ENCODE measurements at regions not wholly inside any gene's neighbourhood (a gene's known extent, or its start where the extent isn't known, plus 50 kb on each side); places are given as distances from the start of the nearest gene placed in this dataset.
"Not testable (repeated sequence)": the region's sequence is repeated elsewhere in the genome, so short reads cannot be mapped to it uniquely, and the experiment has no call there.

DNA sequence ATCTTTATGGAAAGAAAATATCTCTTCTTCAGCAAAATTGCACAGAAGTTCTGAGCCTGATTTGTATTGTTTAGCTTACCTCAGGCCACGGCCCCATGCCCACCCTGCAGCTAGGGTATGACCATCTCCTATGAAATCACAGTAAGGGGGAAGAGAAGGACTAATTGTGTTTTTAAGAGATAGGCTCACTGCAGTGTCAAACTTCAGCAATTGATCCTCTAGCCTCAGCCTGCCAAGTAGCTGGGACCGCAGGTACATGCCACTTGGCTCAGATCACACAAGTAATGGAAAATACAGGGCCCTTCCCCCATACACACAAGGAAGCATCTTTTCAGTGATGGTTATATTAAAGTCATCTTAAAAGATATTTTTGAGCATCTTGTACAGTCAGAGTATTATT is 60.0 kb downstream of the DMAC1 start:
- no peak for DNase-seq (ENCODE audit: low read depth in 2 of 2)

DNA sequence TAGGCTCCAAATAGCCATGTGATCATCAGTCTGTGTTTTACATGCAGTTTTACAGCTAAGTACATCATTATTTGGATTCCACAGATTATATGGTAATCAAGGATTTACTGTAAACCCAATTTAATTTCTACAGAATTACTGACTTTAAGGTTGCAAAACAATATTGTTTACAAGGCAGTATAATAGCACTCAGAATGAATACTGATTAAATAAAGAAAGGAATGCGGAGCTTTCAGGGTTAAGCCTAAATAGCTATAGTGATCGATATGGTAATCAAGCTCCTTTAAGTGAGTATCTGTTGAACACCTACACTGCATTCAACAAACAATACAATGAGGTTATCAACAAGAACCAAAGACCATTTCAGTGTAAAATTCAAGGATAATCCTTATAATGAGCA is 64.3 kb downstream of the DMAC1 start:
- DNase-seq (ENCODE audit: low read depth in 2 of 2): no peak

DNA sequence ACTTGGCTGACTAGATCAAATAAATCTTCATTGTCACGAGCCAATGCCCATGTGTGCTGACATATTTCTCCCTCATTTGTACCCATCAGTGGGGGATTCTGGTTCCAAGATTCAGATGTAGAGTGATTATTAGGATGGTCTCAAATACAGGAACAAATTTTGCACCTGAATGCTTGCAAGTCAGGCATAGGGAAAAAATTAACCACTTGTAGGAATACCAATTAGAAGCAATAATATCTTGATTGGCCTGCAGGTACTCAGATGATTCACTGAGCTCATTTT is 69.5 kb downstream of the DMAC1 start:
- no peak for DNase-seq (ENCODE audit: low read depth in 2 of 2)

DNA sequence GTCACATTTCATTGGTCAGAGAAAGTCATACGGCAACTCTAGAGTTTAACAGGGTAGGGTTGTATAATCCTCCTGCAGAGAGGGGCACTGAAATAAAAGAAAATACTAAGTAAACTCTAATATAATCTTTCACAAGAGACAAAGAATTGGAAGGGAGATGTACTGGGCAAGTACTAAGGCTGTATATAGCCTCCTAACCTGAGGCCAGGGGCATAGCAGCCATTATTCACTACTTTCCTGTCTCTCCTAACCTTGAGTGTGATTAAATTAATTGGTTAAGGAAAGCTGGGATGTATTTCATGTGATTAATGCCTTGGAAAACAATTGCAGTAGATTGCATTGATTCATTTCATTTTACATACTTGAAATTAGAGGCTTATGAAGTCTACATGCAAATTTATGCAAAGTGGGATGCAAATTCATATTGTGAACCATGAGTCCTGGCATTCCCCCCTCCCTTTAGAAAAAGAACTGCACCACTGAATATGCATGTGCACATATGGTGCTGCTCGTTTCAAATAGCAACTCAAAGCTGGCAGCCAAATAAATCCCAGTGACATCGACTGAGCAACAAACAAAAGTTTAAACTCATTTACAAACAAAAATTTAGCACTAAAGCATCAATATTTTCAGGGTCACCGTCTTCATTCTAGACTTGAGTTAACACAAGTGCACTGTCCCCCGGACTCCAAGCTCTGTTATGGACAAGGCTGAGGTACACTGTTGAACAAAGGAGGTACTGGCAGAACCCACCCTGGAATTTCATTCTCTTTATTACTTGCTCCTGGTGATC is 70.0 kb downstream of the DMAC1 start:
- DNase-seq (ENCODE audit: low read depth in 2 of 2): no peak

DNA sequence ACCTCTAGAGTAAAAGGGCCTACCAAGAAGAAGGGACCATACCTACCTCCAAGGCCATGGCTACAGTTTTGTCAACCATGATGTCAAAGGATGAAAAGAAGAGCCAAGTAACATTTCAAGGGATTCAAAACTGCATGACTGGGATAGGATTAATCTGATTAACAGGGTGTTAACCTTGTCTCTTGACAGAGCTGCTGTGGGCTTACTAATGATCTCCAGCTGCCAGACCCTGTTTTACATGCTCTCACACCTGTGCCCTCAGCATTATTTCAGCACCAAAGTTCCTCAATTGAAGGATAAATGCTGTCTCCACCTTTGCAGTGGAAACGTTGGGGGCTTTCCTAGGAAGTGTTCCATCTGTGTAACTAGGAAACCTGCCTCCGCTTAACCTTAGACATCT is 78.3 kb downstream of the DMAC1 start:
- no peak for DNase-seq (ENCODE audit: low read depth in 2 of 2)

DNA sequence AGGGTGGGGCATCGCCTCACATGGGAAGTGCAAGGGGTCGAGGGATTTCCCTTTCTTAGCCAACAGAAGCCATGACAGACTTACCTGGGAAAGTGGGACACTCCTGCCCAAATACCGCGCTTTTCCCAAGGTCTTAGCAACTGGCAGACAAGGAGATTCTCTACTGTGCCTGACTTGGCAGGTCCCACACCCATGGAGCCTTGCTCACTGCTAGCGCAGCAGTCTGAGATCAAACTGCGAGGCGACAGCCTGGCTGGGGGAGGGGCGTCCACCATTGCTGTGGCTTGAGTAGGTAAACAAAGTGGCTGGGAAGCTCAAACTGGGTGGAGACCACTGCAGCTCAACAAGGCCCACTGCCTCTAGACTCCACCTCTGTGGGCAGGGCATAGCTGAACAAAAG is 86.5 kb downstream of the DMAC1 start:
- DNase-seq (ENCODE audit: low read depth in 2 of 2): not testable (repeated sequence)

DNA sequence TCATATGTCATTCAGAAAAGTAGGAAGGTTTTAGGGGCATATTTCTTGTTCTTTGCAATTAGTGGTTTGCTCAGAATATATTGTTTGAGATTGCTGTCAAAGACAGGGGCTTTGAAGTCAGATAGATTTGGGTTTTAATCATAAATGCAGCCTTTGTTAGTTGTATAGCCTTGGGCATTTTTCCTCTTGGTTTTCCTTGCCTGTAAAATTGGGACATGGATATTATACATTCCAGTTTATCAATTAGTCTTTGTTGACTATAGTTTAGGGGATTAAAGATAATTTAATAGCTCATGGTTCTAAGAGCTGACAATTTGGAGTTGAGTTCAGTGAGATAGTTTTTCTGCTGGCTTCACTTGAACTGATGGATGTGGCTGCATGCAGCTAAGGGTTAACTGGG is 88.9 kb downstream of the DMAC1 start:
- DNase-seq (ENCODE audit: low read depth in 2 of 2): no peak

DNA sequence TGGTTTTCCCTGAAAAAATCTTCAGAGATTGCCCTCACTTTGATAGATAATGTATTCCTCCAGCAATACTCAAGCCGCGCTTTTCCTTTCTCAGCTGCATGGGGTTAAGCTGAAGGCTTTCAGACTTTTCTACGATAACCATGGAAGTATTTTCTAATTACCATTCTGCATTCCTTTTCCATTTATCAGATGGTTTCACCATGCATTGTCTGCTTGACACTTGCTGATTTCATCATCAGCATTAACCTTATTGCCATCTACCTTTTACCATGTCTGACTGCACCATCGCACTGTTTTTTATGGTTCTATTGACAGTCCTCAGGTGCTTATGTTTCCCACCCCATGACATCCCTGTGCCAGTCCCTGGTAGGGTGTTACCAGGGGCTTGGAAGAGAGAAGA is 91.6 kb downstream of the DMAC1 start:
- DNase-seq (ENCODE audit: low read depth in 2 of 2): peak in 1 of 2 experiments; percentile 1

DNA sequence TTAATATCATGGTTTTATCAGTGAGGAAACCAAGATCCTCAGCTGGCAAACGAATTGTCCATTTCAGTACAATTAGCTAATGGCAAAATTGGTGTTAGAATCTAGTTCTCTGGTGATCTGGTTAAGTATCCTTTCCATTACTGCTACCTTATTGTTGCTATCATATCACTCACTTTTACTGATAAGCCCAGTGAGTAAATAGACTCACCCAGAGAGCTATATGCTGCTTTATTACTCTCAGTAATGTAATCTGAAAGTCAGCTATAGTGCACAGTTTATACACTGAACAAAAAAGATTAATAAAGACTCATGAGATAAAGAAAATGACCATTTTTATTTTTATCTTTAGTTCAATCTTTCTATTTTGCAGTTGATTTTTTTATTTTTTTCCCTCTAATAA is 95.0 kb downstream of the DMAC1 start:
- no peak for DNase-seq (ENCODE audit: low read depth in 2 of 2)

DNA sequence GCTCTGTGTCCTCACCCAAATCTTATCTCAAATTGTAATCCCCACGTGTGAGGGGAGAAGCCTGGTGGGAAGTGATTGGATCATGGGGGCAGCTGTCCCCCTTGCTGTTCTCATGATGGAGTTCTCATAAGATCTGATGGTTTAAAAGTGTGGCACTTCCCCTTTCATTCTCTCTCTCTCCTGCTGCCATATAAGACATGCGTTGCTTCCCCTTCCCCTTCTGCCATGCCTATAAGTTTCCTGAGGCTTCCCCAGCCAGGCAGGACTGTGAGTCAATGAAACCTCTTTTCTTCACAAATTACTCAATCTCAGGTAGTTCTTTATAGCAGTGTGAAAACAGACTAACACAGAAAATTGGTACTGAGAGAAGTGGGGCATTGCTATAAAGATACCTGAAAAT is 107.7 kb downstream of the DMAC1 start:
- no peak for DNase-seq (ENCODE audit: low read depth in 2 of 2)

DNA sequence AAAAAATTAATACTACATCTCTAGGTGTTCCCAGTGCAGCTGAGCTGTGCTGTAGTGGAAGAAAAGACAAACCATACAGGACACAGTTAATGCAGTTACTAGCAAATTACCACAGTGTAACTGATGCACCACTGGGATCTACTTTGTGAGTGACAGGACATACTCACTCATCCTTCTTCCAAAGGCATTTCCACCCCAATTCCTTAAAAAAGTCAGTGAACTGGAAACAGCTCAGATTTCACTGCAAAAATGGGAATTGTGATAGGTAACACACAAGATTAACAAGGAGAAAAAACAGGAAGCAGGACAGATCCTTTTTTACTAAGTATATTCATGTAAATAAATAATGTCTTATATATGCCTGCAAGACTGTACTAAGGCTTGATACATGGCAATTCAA is 109.6 kb downstream of the DMAC1 start:
- no peak for DNase-seq (ENCODE audit: low read depth in 2 of 2)

DNA sequence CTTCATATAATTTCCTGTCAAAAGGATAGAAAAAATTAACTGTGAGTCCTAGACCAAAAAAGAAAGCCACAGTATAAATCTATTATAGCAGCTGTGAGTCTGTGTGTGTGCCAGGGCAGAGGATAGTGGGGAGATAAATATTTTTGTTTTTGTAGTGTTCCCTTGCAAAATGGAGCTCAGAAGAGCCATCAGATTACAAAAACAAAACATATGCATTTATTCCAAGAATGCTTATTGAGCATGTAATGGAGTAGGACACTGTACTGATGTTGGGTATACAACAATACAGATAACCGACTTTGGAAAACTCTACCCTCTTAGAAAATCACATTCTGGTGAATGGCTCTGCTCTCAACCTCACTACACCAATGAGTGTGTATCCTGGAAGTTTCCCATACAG is 111.0 kb downstream of the DMAC1 start:
- no peak for DNase-seq (ENCODE audit: low read depth in 2 of 2)

DNA sequence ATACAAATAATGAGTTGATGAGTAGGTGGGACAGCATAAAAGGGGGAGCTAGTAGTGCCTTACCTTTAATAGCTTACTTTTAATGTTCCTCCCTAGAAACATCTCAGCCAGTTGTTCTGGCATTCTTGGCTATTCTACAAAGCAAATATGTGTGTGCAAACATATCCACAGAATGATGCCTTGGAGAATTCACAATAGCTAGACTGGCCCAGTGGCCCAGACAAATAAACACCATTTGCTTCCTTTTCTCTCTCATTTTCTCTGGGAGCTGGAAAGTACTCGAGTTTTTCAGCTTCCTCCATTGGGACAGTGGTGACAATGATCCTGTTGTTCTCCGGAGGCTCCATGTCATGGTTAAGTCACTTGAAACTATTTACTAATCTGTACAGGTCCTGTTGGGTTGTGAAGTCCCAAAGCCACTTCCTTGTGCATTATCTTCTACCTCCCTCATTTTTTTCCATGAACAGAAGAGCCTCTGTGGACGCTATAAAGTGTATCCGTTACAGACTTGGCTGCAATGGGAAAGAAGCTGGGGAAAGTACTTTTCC is 122.9 kb downstream of the DMAC1 start:
- no peak for DNase-seq (ENCODE audit: low read depth in 2 of 2)

DNA sequence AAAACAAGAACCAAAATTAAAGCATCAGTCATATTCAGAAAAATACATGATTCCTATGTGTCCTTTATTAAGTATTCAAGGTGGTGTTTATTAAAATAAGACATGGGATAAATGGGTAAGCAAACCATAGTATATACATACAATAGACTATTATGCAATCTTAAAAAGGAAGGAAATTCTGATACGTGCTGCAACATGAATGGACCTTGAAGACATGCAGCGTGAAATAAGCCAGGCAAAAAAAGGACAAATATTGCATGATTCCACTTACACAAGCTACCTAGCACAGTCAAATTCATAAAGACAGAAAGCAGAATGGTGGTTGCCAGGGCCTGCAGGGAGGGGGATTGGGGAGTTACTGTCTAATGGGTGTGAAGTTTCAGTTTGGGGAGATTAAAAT is 127.7 kb downstream of the DMAC1 start:
- no peak for DNase-seq (ENCODE audit: low read depth in 2 of 2)

DNA sequence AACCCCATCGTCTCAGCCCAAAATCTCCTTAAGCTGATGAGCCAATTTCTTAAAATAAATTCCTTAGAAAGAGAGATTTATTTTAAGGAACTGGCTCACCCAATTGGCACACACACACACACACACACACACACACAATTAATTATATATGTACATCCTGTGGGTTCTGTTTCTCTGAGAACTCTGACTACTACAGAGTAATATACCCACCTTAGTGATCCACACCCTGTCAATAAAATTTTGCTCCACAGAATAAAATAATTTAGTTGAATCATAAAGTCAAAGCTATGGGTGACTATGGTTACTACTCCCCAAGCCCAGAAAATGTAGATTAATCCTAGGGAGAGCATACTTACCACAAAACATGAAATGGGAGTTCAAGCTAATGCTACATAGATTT is 131.0 kb downstream of the DMAC1 start:
- no peak for DNase-seq (ENCODE audit: low read depth in 2 of 2)

DNA sequence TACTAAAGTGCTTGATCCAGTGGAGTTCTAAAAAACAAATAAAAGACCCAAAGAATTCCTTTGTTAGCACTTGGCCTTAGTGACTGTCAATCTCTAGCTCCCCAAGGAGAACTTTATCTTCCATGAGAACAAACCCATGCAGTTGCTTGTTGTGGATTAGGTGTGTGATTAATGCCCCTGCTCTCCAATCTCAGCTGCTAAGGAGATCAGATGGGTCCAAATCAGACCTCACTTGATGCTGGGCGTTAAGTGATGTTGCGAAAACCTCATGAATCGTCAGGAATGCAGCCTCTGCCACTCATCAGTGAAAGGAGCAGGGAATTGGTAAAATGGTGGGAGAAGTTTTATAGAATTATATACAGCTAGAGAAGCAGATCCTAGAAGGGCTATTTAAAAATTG is 133.7 kb downstream of the DMAC1 start:
- no peak for DNase-seq (ENCODE audit: low read depth in 2 of 2)

DNA sequence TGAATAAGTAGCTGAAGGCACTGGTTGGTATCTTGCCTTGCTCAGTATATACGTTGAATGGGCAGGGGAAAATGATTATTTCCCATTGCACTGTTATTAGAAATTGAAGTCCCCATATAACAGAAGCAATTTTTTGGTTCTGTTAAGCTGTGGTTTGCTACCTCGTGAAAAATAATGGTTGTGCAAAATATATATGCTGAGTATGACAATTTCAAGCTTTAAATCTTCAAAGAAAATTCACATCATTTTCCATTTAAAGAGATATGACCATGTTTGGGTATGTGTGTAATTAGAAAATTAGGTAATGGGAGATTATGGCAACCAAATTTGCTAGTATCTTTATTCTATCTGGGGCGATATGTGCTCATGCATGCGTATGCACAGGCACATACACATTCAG is 139.8 kb downstream of the DMAC1 start:
- DNase-seq (ENCODE audit: low read depth in 2 of 2): no peak

DNA sequence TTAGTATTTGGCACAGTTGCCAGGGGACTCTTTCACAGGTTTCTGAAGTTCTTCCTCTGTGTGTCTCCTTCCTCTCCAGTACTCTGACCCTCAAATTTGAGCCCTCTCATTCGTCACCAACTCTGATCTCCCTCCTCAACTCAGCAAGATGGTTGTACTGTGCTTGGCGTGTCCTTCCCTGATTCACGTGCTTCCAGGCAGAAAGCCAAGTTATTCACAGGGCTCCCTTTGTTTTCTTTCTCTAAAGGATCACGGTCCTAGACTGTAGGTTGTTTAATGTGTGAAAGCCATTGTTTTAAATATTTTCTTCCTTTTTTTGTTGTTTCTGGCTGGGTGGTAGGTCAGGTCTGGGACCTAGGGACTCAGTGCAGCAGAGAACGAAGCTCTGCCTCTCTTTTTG is 142.9 kb downstream of the DMAC1 start:
- DNase-seq (ENCODE audit: low read depth in 2 of 2): no peak

DNA sequence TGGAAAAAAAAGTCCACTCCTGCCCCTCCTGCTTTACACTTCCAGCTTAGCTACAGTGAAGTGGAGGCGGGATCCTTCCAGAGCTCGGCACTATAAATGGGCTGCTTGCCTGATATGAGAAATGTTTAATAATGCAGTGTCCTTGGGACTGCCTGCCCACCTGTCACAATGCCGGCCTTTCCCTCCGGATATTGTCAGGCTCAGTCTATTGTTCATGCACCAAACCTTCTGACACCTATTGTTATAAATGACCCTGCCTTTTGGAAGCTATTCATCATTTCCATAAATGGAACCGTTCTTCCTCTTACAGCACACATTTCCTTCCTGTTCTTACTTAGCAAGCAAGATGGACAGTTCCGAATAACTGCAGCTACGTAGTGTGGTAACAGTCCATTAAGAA is 146.3 kb downstream of the DMAC1 start:
- no peak for DNase-seq (ENCODE audit: low read depth in 2 of 2)

DNA sequence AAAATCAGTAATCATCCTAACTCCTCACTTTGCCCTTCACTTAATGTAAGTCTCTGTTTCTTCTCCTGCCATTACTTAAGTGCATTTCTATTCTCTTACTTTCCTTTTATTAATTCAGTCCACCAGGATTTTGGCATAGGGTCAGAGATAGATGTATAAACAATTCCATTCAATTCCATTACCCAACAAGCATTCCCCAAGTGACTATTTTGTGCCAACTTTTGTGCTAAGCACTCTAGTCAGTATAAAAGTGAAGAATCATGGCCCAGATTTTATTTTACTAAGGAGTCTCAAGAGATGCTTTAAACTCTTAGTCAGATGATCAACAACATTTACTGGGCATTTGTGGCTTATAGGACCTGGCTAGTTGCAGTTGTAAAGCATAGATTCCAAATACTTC is 159.3 kb downstream of the DMAC1 start:
- DNase-seq (ENCODE audit: low read depth in 2 of 2): peak; percentile 15

DNA sequence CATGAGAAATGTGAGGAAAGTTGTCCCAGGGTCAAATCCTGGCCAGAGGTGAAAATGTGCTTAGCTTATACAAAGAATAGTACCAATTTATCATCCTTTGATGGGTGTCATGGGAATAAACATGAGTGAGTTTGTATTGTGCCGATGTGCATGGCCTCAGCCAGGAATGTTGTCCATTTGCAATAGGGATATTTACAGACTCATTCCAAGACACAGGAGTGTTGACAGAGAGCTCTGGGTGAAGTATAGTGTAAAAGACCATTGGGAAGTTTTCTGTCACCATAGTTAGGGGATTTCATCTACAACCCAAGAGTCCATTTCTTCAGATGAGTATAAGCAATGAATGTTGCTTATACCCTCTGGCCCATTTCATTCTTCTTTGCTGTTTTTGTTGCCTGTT is 160.1 kb downstream of the DMAC1 start:
- DNase-seq (ENCODE audit: low read depth in 2 of 2): no peak

DNA sequence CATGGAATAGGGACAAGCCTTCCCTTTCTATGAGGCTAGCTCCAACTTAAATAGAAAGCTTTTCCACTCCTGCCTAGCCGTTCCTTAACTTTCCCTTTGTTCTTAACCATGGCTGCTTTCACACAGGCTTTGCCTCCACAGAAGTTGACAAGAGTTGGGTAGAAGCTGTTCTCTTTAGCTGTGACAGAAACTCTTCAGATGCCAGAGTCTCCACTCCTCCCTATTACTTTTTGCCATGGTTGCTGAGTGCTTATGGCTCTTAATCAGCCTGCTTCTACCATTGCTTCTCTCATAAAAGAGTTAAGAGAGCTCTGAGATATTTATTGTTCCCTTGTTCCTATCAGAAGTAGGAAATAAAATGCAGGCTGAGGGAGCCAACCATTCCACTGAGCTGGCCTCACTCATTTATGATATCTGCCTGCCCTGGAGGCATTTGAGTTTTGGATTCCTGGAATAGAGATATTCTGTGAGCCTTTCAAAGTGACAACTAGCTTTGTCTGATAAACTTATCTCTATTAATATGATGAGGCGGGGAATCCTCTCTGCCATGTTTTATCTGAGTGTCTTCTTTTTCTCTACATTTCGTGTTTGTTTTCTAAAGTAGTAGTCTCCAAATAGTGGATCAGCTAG is 162.6 kb downstream of the DMAC1 start:
- DNase-seq (ENCODE audit: low read depth in 2 of 2): no peak

DNA sequence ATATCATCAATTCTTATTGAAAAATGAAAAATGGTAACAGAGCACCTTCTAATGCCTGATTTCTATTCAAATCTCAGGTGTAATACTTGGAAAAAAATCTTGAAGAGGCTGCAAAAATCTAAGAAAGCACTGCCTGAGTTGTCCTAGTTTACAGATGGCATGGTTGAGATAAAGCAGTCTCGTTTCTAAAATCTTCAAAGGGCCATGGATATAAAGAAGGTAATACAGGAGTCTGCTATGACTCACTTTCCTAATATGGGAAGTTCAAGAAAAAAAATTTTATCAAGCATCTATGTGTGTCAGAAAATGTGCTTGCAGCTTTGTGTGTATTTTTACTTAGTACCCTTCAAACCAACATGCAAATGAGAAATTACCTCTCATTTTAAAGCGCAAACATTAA is 163.3 kb downstream of the DMAC1 start:
- no peak for DNase-seq (ENCODE audit: low read depth in 2 of 2)

DNA sequence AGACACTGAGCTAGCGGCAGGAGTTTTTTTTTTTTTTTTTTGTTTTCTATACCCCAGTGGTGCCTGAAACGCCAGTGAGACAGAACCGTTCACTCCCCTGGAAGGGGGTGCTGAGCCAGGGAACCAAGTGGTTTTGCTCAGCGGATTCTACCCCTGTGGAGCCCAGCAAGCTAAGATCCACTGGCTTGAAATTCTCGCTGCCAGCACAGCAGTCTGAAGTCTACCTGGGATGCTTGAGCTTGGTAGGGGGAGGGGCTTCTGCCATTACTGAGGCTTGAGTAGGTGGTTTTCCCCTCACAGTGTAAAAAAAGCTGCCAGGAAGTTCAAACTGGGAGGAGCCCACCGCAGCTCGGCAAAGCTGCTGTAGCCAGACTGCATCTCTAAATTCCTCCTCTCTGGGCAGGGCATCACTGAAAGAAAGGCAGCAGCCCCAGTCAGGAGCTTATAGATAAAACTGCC is 173.0 kb downstream of the DMAC1 start:
- not testable (repeated sequence) for DNase-seq (ENCODE audit: low read depth in 2 of 2)

Data from fibroblast of skin of left quadriceps (primary cell).